B cell (primary cell): ENCODE measurements at regions not wholly inside any gene's neighbourhood (a gene's known extent, or its start where the extent isn't known, plus 50 kb on each side); places are given as distances from the start of the nearest gene placed in this dataset.

Experiments used
- ATAC-seq: fragments of 200-7000 bp; cut with Tn5 transposase; one replicate; pipeline ENCODE4 v1.10.0; 2021; ENCODE audit warnings: low read depth, mild to moderate bottlenecking, moderate number of reproducible peaks, moderate library complexity
- CTCF ChIA-PET: fragments of 350-600 bp; sonication (Branson Sonifier 250); formaldehyde crosslinking; loops from one replicate; lab custom pipeline; 2021; ENCODE audit warnings: antibody characterized with exemption, inconsistent platforms; lab: Charles Lee
- POLR2A ChIA-PET: fragments of 350-600 bp; sonication (Branson Sonifier 250); formaldehyde crosslinking; loops from one replicate; lab custom pipeline; 2021; ENCODE audit warnings: antibody characterized with exemption; lab: Charles Lee
- DNase-seq: peaks from one replicate; pipeline ENCODE4 v3.0.0; 2013
- H2AFZ ChIP-seq: 2 replicates; pipeline ENCODE4 v1.6.1; 2012; ENCODE audit warnings: mild to moderate bottlenecking, low read depth, low read length; ENCODE audit not compliant: insufficient read depth, poor library complexity, severe bottlenecking
- H3K27ac ChIP-seq, 2 donors: 1 replicate in 1 of 2; 2 replicates in 1 of 2; pipeline ENCODE4 v1.5.1; 2012 to 2013; ENCODE audit warnings: low read length in 2 of 2, mild to moderate bottlenecking in 2 of 2, moderate library complexity in 1 of 2
- H3K27me3 ChIP-seq, 4 experiments: fragments of 200-600 bp in 1 of 4; sonication (generic) in 1 of 4; replicated peaks in 1 of 4; 1 replicate in 2 of 4; 2 replicates in 2 of 4; pipeline versions ENCODE4 v1.6.1 to v1.7.0; 2013 to 2016; ENCODE audit warnings: low read length in 3 of 4, mild to moderate bottlenecking in 2 of 4, mixed read lengths in 1 of 4, moderate library complexity in 1 of 4; ENCODE audit not compliant: insufficient read depth in 4 of 4, control insufficient read depth in 3 of 4; ENCODE audit errors: control extremely low read depth in 1 of 4
- H3K36me3 ChIP-seq, 2 experiments: replicated peaks in 1 of 2; 1 replicate in 1 of 2; 2 replicates in 1 of 2; pipeline versions ENCODE4 v1.6.1 to v1.7.1; 2013; ENCODE audit warnings: low read length in 1 of 2; ENCODE audit not compliant: insufficient read depth in 2 of 2, control insufficient read depth in 1 of 2; ENCODE audit errors: control extremely low read depth in 1 of 2, extremely low read depth in 1 of 2
- H3K4me1 ChIP-seq, 2 donors: fragments of 200-600 bp in 1 of 2; sonication (generic) in 1 of 2; 1 replicate in 1 of 2; 2 replicates in 1 of 2; pipeline versions ENCODE4 v1.5.1 to v1.6.1; 2013 to 2017; ENCODE audit warnings: low read length in 2 of 2; ENCODE audit not compliant: control insufficient read depth in 2 of 2, insufficient read depth in 2 of 2
- H3K4me2 ChIP-seq: replicated peaks from 2 replicates; pipeline ENCODE3; 2012; ENCODE audit warnings: mild to moderate bottlenecking, low read depth, low read length; ENCODE audit not compliant: poor library complexity, severe bottlenecking
- H3K4me3 ChIP-seq, 5 experiments: fragments of 200-600 bp in 1 of 5; sonication (generic) in 1 of 5; 1 replicate in 3 of 5; 2 replicates in 2 of 5; pipeline versions ENCODE4 v1.5.1 to v1.7.0; 2011 to 2016; ENCODE audit warnings: low read length in 4 of 5, mild to moderate bottlenecking in 4 of 5, low read depth in 2 of 5, control low read depth in 1 of 5, moderate library complexity in 1 of 5; ENCODE audit not compliant: insufficient read depth in 1 of 5; ENCODE audit errors: control extremely low read depth in 1 of 5, extremely low read depth in 1 of 5
- H3K79me2 ChIP-seq: fragments of 200-600 bp; sonication (generic); one replicate; pipeline ENCODE4 v1.6.0; 2016; ENCODE audit warnings: low read length; ENCODE audit not compliant: control insufficient read depth, insufficient read depth
- H3K9ac ChIP-seq: fragments of 200-600 bp; sonication (generic); 2 replicates; pipeline ENCODE4 v1.6.1; 2017; ENCODE audit warnings: mild to moderate bottlenecking, low read length, moderate library complexity
- H3K9me3 ChIP-seq, 3 donors: one replicate each; pipeline versions ENCODE4 v1.6.1 to v1.7.1; 2013; ENCODE audit warnings: low read length in 2 of 3; ENCODE audit not compliant: control insufficient read depth in 2 of 3, insufficient read depth in 1 of 3; ENCODE audit errors: control extremely low read depth in 1 of 3
- H4K20me1 ChIP-seq: 2 replicates; pipeline ENCODE4 v1.6.0; 2012; ENCODE audit warnings: mild to moderate bottlenecking, low read length; ENCODE audit not compliant: insufficient read depth, control insufficient read depth, poor library complexity, severe bottlenecking
- H3K27ac Mint-ChIP-seq: one replicate; pipeline ENCODE4 v1.8.0; 2021; ENCODE audit warnings: mixed read lengths
- H3K27me3 Mint-ChIP-seq: one replicate; pipeline ENCODE4 v1.8.0; 2021; ENCODE audit warnings: mixed read lengths
- H3K4me1 Mint-ChIP-seq: one replicate; pipeline ENCODE4 v1.8.0; 2021; ENCODE audit warnings: mixed read lengths
- H3K4me3 Mint-ChIP-seq: one replicate; pipeline ENCODE4 v1.8.0; 2021; ENCODE audit warnings: mixed read lengths
- H3K9me3 Mint-ChIP-seq: one replicate; pipeline ENCODE4 v1.8.0; 2022; ENCODE audit warnings: mixed read lengths; ENCODE audit not compliant: insufficient read depth
- CTCF ChIP-seq: fragments of 200-600 bp; IDR thresholded peaks from one replicate; pipeline ENCODE4 v1.8.0; 2022; ENCODE audit warnings: antibody characterized with exemption, mild to moderate bottlenecking
- EZH2 ChIP-seq: IDR thresholded peaks from 2 replicates; pipeline ENCODE4 v1.6.1; 2012; ENCODE audit warnings: borderline replicate concordance, low read depth, mild to moderate bottlenecking, moderate library complexity, low read length; ENCODE audit not compliant: insufficient read depth, poor library complexity, severe bottlenecking
- WGBS: methylation state at CpG from one replicate; pipeline ENCODE4 v1.1.5; 2013; ENCODE audit warnings: missing lambda C conversion rate; ENCODE audit not compliant: insufficient coverage; 5-methylcytosine and 5-hydroxymethylcytosine counted together
- intact Hi-C: fragments of 100-400 bp; cut with micrococcal nuclease; formaldehyde crosslinking; loops from one replicate; pipeline ENCODE4 v1.10.0; 2022

GRCh38 chr18:77501266-77501665, 251.6 kb downstream of the GALR1 start:
- intact Hi-C loops: no loop called here

GRCh38 chr18:77505499-77505898, 255.9 kb downstream of the GALR1 start:
- H3K9me3 Mint-ChIP-seq: peaks cover 3% of the 10 kb centered on the region
- no peak for DNase-seq
- no CpG with 5 or more reads among the region's 1 CpG for WGBS
- TF ChIP-seq EZH2 (no peak), CTCF (no peak)
- no peak overlapping the region for H3K4me3 Mint-ChIP-seq
- H3K9ac ChIP-seq: no peak overlapping the region
- H3K4me1 ChIP-seq: no peaks in the 10 kb centered on the region
- H3K4me2 ChIP-seq: no peak overlapping the region
- no peak overlapping the region for H2AFZ ChIP-seq
- H3K27ac Mint-ChIP-seq: no peak overlapping the region
- H3K27me3 ChIP-seq: no peaks in the 10 kb centered on the region
- no peaks in the 10 kb centered on the region for H4K20me1 ChIP-seq
- ChIA-PET CTCF (no interaction called here), POLR2A (no interaction called here)
- H3K4me1 Mint-ChIP-seq: no peaks in the 10 kb centered on the region
- no peak overlapping the region for H3K4me3 ChIP-seq
- no peaks in the 10 kb centered on the region for H3K79me2 ChIP-seq
- no peaks in the 10 kb centered on the region for H3K9me3 ChIP-seq
- H3K36me3 ChIP-seq: no peaks in the 10 kb centered on the region
- H3K27me3 Mint-ChIP-seq: peaks cover 2% of the 10 kb centered on the region
- H3K27ac ChIP-seq: no peak overlapping the region
- ATAC-seq: no peak
- intact Hi-C loops: no loop called here

More at GRCh38 chr18:77501266-77501665, 251.6 kb downstream of the GALR1 start:
- no peak for DNase-seq
- no peak overlapping the region for H3K27ac Mint-ChIP-seq
- H3K4me1 Mint-ChIP-seq: no peaks in the 10 kb centered on the region
- 100% methylated on average over 1 of the region's 2 CpGs for WGBS
- Histone ChIP-seq H3K79me2 (no peaks in the 10 kb centered on the region), H2AFZ (no peak overlapping the region), H3K9ac (no peak overlapping the region), H3K27ac (no peak overlapping the region), H3K4me2 (no peak overlapping the region), H3K9me3 (no peaks in the 10 kb centered on the region), H3K4me1 (no peaks in the 10 kb centered on the region), H3K36me3 (no peaks in the 10 kb centered on the region), H3K27me3 (no peaks in the 10 kb centered on the region), H3K4me3 (no peak overlapping the region), H4K20me1 (no peaks in the 10 kb centered on the region)
- no peaks in the 10 kb centered on the region for H3K27me3 Mint-ChIP-seq
- no peak for TF ChIP-seq EZH2
- no peak for TF ChIP-seq CTCF
- H3K9me3 Mint-ChIP-seq: peaks cover 2% of the 10 kb centered on the region
- CTCF ChIA-PET: no interaction called here
- no peak for ATAC-seq
- no peak overlapping the region for H3K4me3 Mint-ChIP-seq
- POLR2A ChIA-PET: no interaction called here
